ENCODE measurements at regions not wholly inside any gene's neighbourhood (a gene's known extent, or its start where the extent isn't known, plus 50 kb on each side); places are given as distances from the start of the nearest gene placed in this dataset.

- Histone ChIP-seq H3K9me3 (ENCODE audit: low read depth) (no peaks in the 10 kb centered on the region), H3K27ac (no peak overlapping the region), H3K36me3 (no peaks in the 10 kb centered on the region), H3K27me3 (no peaks in the 10 kb centered on the region), H3K4me3 (no peak overlapping the region), H3K4me1 (ENCODE audit: low read depth) (no peaks in the 10 kb centered on the region)
- no peak for DNase-seq (ENCODE audit: low read depth in 1 of 2, low spot score in 1 of 2)
- TF ChIP-seq, protein P1, sequence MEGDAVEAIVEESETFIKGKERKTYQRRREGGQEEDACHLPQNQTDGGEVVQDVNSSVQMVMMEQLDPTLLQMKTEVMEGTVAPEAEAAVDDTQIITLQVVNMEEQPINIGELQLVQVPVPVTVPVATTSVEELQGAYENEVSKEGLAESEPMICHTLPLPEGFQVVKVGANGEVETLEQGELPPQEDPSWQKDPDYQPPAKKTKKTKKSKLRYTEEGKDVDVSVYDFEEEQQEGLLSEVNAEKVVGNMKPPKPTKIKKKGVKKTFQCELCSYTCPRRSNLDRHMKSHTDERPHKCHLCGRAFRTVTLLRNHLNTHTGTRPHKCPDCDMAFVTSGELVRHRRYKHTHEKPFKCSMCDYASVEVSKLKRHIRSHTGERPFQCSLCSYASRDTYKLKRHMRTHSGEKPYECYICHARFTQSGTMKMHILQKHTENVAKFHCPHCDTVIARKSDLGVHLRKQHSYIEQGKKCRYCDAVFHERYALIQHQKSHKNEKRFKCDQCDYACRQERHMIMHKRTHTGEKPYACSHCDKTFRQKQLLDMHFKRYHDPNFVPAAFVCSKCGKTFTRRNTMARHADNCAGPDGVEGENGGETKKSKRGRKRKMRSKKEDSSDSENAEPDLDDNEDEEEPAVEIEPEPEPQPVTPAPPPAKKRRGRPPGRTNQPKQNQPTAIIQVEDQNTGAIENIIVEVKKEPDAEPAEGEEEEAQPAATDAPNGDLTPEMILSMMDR (IDR thresholded peaks at IDR 0.05; ENCODE audit: low read depth, low read length) = no peak
Observed at GRCh38 chr11:81368192-81368591, 1365.5 kb downstream of the FAM181B start.

GRCh38 chr11:81365496-81365895 lies 1368.2 kb downstream of the FAM181B start:
- H3K9me3 ChIP-seq (ENCODE audit: low read depth) = no peaks in the 10 kb centered on the region
- H3K4me1 ChIP-seq (ENCODE audit: low read depth) = no peaks in the 10 kb centered on the region

DNA sequence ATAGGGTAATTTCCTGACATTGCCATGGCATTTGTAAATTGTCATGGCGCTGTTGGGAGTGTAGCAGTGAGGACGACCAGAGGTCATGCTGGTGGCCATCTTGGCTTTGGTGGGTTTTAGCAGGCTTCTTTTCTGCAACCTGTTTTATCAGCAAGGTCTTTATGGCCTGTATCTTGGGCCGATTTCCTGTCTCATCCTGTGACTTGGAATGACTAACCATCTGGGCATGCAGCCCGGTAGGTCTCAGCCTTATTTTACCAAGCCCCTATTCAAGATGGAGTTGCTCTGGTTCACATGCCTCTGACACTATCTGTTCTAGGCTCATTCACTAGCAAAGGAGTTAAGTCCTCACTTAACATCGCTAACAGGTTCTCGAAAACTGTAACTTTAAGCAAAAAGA lies 1374.2 kb downstream of the FAM181B start:
- H3K36me3 ChIP-seq = no peaks in the 10 kb centered on the region
- H3K27me3 ChIP-seq = no peaks in the 10 kb centered on the region
- TF ChIP-seq, protein P1 (IDR thresholded peaks at IDR 0.05; ENCODE audit: low read depth, low read length) = no peak
- H3K9me3 ChIP-seq (ENCODE audit: low read depth) = no peaks in the 10 kb centered on the region
- H3K4me1 ChIP-seq (ENCODE audit: low read depth) = no peaks in the 10 kb centered on the region
- H3K27ac ChIP-seq = no peak overlapping the region
- DNase-seq (ENCODE audit: low read depth in 1 of 2, low spot score in 1 of 2) = no peak
- no peak overlapping the region for H3K4me3 ChIP-seq

More at GRCh38 chr11:81365496-81365895, 1368.2 kb downstream of the FAM181B start:
- Histone ChIP-seq H3K36me3 (no peaks in the 10 kb centered on the region), H3K27me3 (no peaks in the 10 kb centered on the region), H3K4me3 (no peak overlapping the region), H3K27ac (no peak overlapping the region)
- TF ChIP-seq, protein P1 (IDR thresholded peaks at IDR 0.05; ENCODE audit: low read depth, low read length) = no peak
- no peak for DNase-seq (ENCODE audit: low read depth in 1 of 2, low spot score in 1 of 2)

DNA sequence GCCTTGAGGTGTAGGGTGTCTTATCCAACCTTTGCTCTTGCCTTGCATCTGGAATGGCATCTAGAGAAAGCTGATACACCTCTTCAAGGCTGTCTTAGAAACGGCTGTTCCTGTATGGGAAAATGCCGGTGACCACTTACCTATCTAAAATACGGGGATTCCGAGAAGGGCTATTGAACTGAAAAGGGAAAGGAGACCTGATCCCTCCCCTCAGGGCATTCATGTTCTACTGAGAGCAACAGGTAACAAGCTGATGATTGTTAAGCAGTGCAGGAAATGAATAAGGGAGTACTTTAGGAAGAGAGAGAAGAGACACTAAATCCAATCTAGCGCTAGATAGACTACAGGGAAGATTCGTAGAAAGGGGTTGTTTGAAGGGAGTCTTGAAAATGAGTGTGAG lies 1388.1 kb downstream of the FAM181B start:
- H3K4me3 ChIP-seq = no peak overlapping the region
- no peaks in the 10 kb centered on the region for H3K27me3 ChIP-seq
- H3K27ac ChIP-seq = no peak overlapping the region
- H3K9me3 ChIP-seq (ENCODE audit: low read depth) = no peaks in the 10 kb centered on the region
- no peaks in the 10 kb centered on the region for H3K36me3 ChIP-seq
- DNase-seq (ENCODE audit: low read depth in 1 of 2, low spot score in 1 of 2) = no peak
- TF ChIP-seq, protein P1 (IDR thresholded peaks at IDR 0.05; ENCODE audit: low read depth, low read length) = no peak
- peaks cover 8% of the 10 kb centered on the region for H3K4me1 ChIP-seq (ENCODE audit: low read depth)

GRCh38 chr11:81342966-81343365 lies 1390.7 kb downstream of the FAM181B start:
- H3K4me3 ChIP-seq = no peak overlapping the region
- H3K36me3 ChIP-seq = no peaks in the 10 kb centered on the region
- H3K4me1 ChIP-seq (ENCODE audit: low read depth) = peaks cover 8% of the 10 kb centered on the region
- no peaks in the 10 kb centered on the region for H3K9me3 ChIP-seq (ENCODE audit: low read depth)
- TF ChIP-seq, protein P1 (IDR thresholded peaks at IDR 0.05; ENCODE audit: low read depth, low read length) = no peak
- no peak overlapping the region for H3K27ac ChIP-seq
- no peaks in the 10 kb centered on the region for H3K27me3 ChIP-seq
- peak in 1 of 2 donors; percentile 3 for DNase-seq (ENCODE audit: low read depth in 1 of 2, low spot score in 1 of 2)

GRCh38 chr11:81340225-81340624 lies 1393.4 kb downstream of the FAM181B start:
- DNase-seq (ENCODE audit: low read depth in 1 of 2, low spot score in 1 of 2) = no peak
- H3K27ac ChIP-seq = no peak overlapping the region
- H3K27me3 ChIP-seq = no peaks in the 10 kb centered on the region
- no peak overlapping the region for H3K4me3 ChIP-seq
- H3K36me3 ChIP-seq = no peaks in the 10 kb centered on the region
- H3K4me1 ChIP-seq (ENCODE audit: low read depth) = peaks cover 8% of the 10 kb centered on the region
- no peaks in the 10 kb centered on the region for H3K9me3 ChIP-seq (ENCODE audit: low read depth)
- TF ChIP-seq, protein P1 (IDR thresholded peaks at IDR 0.05; ENCODE audit: low read depth, low read length) = no peak
